Left ventricle myocardium superior (tissue), 1 donor: ENCODE measurements at regions not wholly inside any gene's neighbourhood (a gene's known extent, or its start where the extent isn't known, plus 50 kb on each side); places are given as distances from the start of the nearest gene placed in this dataset.

Experiments used
- ATAC-seq: fragments of 200-7000 bp; cut with Tn5 transposase; one replicate; pipeline ENCODE4 v1.9.1; 2020; ENCODE audit warnings: mild to moderate bottlenecking, moderate library complexity
- DNase-seq: peaks from one replicate; pipeline ENCODE4 v3.0.0-alpha.2; 2020
- intact Hi-C: fragments of 100-400 bp; cut with micrococcal nuclease; formaldehyde crosslinking; loops from one replicate; pipeline ENCODE4 v1.11.0; 2022
- donor health status: DM: no; HTN: yes; CAD: no; lungs with severe emphysema.

- DNase-seq (peak; percentile 30), ATAC-seq (peak; percentile 83)
- intact Hi-C loops = no loop called here
These were observed 191.8 kb upstream of the ARG1 start for GRCh38 chr6:131381052-131381708.

- no peak for ATAC-seq
These were observed 191.3 kb upstream of the ARG1 start for GRCh38 chr6:131381709-131382093.

GRCh38 chr6:131382631-131383030 lies 190.4 kb upstream of the ARG1 start:
- intact Hi-C loops = no loop called here
- ATAC-seq (no peak), DNase-seq (no peak)

More at GRCh38 chr6:131381709-131382093, 191.3 kb upstream of the ARG1 start:
- intact Hi-C loops = no loop called here
- DNase-seq = no peak

- no peak for ATAC-seq
- DNase-seq = no peak
- intact Hi-C loops = no loop called here
These were observed 189.3 kb upstream of the ARG1 start for GRCh38 chr6:131383421-131384411.

GRCh38 chr6:131387562-131388447 lies 185.2 kb upstream of the ARG1 start:
- ATAC-seq (no peak), DNase-seq (no peak)
- intact Hi-C loops = no loop called here

- DNase-seq (no peak), ATAC-seq (no peak)
- intact Hi-C loops = no loop called here
These were observed 182.7 kb upstream of the ARG1 start for GRCh38 chr6:131390322-131390721.

GRCh38 chr6:131391116-131391515 lies 181.9 kb upstream of the ARG1 start:
- intact Hi-C loops = no loop called here
- ATAC-seq (no peak), DNase-seq (no peak)

- DNase-seq (no peak), ATAC-seq (no peak)
- intact Hi-C loops = no loop called here
These were observed 179.6 kb upstream of the ARG1 start for GRCh38 chr6:131393433-131393832.

GRCh38 chr6:131394768-131395432 lies 178.1 kb upstream of the ARG1 start:
- ATAC-seq (no peak), DNase-seq (no peak)
- intact Hi-C loops = no loop called here

- intact Hi-C loops = no loop called here
- DNase-seq = no peak
- no peak for ATAC-seq
These were observed 174.8 kb upstream of the ARG1 start for GRCh38 chr6:131398176-131398575.

- DNase-seq = no peak
- intact Hi-C loops = no loop called here
- ATAC-seq = no peak
These were observed 173.6 kb upstream of the ARG1 start for GRCh38 chr6:131399433-131399832.

GRCh38 chr6:131400054-131400778 lies 172.8 kb upstream of the ARG1 start:
- intact Hi-C loops = no loop called here
- no peak for ATAC-seq
- DNase-seq = no peak

- no peak for ATAC-seq
- intact Hi-C loops = no loop called here
- no peak for DNase-seq
These were observed 172.1 kb upstream of the ARG1 start for GRCh38 chr6:131400779-131401496.

GRCh38 chr6:131408811-131409210 lies 164.2 kb upstream of the ARG1 start:
- no peak for DNase-seq
- intact Hi-C loops = no loop called here
- ATAC-seq = no peak

- intact Hi-C loops = no loop called here
- DNase-seq (no peak), ATAC-seq (no peak)
These were observed 162.2 kb upstream of the ARG1 start for GRCh38 chr6:131410785-131411184.

- DNase-seq (no peak), ATAC-seq (no peak)
- intact Hi-C loops = no loop called here
These were observed 159.8 kb upstream of the ARG1 start for GRCh38 chr6:131412960-131413830.

GRCh38 chr6:131413831-131414191 lies 159.2 kb upstream of the ARG1 start:
- DNase-seq (no peak), ATAC-seq (no peak)
- intact Hi-C loops = no loop called here
